ENCODE measurements at regions not wholly inside any gene's neighbourhood (a gene's known extent, or its start where the extent isn't known, plus 50 kb on each side); places are given as distances from the start of the nearest gene placed in this dataset.
"Not testable (repeated sequence)": the region's sequence is repeated elsewhere in the genome, so short reads cannot be mapped to it uniquely, and the experiment has no call there.

DNA sequence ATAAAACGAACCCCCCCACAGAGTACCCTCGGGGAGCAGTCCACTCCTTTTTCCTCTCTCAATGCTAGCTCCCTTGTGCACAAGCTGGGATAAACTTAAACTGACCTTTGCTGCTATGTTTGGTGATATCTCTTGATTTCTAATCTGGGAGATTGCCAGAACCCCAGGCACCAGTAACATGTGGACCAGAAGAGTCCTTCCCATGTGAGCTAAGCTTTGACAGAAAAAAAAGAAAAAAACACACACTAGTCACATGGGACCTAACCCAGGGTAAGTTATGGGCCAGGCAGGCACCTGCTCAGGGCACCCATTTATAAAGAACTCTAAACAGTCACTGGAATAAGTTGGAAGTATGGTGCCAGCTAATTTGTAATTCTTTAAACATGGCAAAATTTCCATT is 242.6 kb downstream of the EN1 start:
- no peak for DNase-seq

DNA sequence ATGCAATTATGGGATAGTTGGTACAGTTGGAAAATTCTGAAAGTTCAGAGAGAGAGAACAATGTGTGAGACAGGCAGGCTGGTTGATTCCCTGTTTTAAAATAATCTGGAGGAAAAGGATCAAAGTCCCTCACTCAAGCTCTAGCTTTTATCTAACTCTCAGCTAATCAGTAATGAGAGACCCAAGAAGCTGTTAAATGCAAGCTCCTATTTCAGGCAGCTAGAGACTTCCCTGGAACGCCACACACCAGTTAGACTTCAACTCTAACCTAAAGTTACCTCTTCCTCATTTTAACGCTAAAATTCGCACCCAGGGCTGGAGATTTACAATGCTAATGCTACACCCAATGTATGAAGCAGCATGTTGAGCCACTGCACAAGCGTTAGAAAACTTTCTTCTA is 243.1 kb downstream of the EN1 start:
- DNase-seq: no peak

DNA sequence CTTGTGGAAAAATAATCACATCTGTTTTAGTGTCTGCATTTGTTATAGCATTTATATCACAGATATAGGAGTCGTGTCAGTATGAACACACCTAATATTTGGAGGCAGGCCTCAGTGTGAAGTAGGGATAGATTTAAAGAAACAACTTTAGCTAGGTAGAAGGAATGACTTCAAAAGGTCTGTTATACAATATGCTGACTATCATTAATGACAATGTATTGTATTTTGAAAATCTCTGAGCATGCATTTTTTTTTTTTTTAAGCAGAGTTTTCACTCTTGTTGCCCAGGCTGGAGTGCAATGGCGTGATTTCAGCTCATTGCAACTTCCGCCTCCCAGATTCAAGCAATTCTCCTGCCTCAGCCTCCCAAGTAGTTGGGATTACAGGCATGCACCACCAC is 248.3 kb downstream of the EN1 start:
- no peak for DNase-seq

DNA sequence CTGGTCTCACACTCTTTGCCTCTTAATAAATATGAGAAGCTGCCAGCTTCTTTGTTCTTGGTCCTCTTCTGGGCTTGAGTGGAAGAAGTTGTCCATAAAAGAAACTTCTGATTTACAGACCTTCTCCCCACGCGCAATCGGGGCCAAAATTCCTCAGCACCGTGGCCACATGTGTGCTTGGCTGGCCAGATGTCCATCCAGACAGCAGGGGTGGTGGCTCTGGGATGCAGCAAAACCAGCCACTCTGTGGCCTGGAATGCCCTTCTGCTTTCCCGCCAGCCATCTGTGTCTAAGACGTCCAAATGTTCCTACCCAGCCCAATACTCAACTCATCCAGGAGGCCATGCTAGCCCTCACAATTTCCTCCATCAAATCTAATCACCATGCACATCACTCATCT is 250.8 kb downstream of the EN1 start:
- DNase-seq: no peak

GRCh38 chr2:118593257-118593656 is 254.2 kb downstream of the EN1 start:
- DNase-seq: no peak

GRCh38 chr2:118591223-118591622 is 256.2 kb downstream of the EN1 start:
- DNase-seq: no peak

GRCh38 chr2:118589721-118590120 is 257.7 kb downstream of the EN1 start:
- no peak for DNase-seq

DNA sequence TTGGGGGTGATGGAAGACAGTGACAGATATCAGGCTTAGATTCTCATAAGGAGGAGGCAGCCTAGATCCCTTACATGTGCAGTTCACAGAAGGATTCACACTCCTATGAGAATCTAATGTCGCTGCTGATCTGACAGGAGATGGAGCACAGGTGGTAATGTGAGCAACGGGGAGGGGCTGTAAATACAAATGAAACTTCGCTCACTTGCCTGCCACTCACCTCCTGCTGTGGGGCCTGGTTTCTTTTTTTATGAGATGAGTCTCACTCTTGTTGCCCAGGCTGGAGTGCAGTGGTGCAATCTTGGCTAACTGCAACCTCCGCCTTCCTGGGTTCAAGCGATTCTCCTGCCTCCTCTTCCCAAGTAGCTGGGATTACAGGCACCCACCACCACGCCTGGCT is 258.6 kb downstream of the EN1 start:
- no peak for DNase-seq

DNA sequence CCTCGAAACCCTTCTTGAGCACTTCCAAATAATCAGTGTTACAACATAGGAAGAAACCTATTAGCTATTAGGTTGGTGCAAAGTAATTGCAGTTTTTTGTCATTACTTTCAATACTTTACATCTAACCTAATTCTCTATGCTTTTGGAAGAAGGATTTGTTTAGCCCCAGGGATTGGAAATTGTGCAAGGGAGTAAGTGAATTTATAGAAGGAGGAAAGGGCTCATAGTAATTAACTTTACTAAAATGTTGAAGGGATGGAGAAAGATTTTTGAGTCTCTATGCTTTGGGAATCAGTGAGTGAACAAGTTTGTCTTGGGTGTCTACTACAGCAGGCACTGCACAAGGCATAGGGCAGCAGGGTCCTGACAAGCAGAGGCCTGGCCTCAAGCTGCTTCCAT is 261.1 kb downstream of the EN1 start:
- DNase-seq: no peak

GRCh38 chr2:118584877-118585276 is 262.6 kb downstream of the EN1 start:
- no peak for DNase-seq

DNA sequence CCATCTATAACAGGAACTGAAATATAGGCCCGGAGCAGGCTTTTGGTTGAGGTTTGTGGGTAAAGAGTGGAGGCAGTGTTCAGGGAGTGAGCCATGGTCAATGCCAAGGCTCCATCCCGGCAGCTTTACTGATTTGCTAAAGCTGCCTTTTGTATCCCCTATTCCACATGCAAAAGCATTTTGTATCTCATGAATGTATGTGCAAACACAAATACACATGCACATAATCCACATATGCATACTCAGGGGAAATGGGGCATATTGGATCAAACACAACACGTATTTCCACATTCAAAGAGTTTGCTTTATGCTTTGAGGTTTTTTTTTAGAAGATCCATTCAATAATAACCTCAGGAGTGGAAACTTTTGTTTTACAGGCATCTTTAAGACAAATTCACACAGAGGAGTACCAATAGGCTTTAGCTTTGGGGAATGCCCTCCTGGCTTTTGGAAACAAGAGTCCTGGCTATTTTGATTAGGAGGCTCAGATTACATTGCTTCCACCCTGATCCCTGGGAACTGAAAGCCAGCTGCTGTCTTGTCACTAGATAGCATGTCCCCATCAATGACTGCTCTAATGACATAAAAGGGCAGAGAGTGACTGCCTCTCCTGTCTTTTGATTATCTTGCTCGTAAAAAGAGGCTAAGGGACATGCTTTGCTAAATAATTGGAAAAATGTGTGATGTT is 263.2 kb downstream of the EN1 start:
- DNase-seq: no peak

DNA sequence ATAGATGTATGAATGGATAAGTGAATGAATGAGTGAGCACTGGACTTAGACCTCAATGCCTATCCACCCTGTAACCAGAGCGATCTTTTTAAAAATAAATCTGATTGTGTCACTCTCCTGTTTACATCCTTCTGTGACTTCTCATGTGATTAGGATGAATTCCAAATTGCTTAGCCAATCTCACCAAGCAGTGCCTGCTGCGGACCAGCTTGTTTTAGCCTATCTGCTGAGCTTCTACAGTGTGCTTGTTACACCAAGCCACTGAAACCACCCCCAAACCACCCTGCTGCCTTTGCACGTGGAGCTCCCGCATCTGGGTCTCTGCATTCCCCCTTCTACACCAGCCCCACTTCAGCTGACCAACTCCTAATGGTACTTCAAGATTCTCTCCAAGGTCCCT is 265.4 kb downstream of the EN1 start:
- DNase-seq: no peak

- DNase-seq: no peak
Observed at GRCh38 chr2:118580651-118581050, 266.8 kb downstream of the EN1 start.

GRCh38 chr2:118580107-118580506 is 267.3 kb downstream of the EN1 start:
- DNase-seq: no peak

- no peak for DNase-seq
Observed at GRCh38 chr2:118577202-118577601, 270.2 kb downstream of the EN1 start.

DNA sequence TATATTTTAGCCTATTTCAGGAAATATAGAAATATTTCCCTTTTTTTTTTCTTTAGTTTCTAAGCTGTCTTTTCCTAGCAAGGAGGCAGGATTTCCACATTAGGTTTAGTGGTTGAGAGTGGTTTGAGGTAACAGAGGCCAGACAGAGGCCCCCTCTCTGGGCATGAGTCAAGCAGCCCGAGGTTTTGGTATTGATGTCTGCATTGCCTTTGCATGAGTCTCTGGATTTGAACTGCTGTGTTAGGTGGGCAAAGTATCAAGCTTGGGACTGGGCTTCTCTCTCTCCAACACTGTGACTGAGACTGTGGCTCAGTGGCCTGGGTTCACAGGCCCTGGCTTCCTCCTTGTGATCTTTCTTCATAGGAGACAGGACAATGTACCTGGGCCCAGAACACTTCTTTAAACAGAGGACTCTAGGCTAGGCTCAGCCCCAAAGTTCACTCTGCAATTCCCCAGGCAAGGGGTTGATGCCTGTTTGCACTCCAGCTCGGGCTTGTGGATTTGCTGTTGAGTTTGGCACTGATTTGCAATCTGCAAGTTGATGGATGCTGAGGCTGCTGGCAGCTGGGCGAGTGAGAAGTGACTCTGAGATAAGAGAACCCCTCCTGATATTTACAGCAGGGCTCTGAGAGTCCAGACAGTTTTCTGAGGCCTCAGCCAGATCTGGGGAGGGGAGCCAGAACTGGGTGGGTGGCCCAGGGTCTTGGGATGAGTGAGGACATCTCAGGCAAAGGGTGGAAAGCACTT is 271.2 kb downstream of the EN1 start:
- no peak for DNase-seq

DNA sequence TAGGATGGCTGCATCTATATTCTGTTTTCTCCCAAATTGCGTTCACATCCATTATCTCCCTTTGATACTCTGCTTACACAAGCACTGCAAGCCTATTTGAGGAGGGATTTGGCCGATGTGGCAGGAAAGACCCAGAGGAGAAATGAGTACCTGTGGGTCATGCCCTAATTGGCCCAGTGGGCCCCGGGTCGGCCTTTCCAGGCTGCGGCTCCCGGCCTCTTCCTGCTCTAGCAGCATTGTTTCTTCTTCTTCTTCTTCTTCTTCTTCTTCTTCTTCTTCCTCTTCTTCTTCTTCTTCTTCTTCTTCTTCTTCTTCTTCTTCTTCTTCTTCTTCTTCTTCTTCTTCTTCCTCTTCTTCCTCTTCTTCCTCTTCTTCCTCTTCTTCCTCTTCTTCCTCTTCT is 275.1 kb downstream of the EN1 start:
- not testable (repeated sequence) for DNase-seq

GRCh38 chr2:118569876-118570535 is 277.4 kb downstream of the EN1 start:
- DNase-seq: no peak

- DNase-seq: no peak
Observed at GRCh38 chr2:118568700-118569099, 278.7 kb downstream of the EN1 start.

GRCh38 chr2:118565786-118566540 is 281.5 kb downstream of the EN1 start:
- no peak for DNase-seq

- DNase-seq: no peak
Observed at GRCh38 chr2:118565301-118565700, 282.1 kb downstream of the EN1 start.

DNA sequence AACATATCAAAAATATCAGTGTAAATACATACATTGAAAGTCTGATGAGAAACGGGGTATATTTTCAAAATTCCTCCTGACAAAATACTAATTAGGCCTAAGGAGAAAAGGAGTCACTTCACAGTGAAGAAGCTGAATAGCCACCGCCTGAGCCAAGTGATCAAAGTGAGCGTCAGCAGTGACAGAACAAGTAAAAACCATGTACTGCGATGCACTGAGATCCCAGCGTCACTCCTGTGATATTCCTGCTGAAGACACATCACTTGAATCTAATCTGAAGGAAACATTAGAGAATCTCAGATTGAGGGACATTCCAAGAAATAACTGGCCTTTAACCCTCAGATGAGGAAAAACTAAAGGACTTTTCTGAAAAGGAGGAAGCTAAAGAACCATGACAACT is 285.3 kb downstream of the EN1 start:
- DNase-seq: no peak

DNA sequence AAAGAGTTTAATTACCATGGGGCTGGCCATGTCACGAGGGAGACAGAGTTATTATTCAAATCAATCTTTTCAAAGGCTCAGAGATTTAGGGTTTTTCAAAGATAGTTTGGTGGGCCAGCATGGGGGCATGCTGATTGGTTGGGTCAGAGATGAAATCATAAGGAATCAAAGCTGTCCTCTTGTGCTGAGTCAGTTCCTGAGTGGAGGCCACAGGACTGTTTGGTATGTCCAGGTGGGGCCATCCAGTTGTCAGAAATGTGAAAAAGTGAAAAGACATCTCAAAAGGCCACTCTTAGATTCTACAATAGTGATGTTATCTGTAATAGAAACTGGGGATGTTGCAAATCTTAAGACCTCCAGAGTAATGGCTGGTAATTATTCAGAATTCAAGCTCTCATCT is 288.6 kb downstream of the EN1 start:
- DNase-seq: no peak

DNA sequence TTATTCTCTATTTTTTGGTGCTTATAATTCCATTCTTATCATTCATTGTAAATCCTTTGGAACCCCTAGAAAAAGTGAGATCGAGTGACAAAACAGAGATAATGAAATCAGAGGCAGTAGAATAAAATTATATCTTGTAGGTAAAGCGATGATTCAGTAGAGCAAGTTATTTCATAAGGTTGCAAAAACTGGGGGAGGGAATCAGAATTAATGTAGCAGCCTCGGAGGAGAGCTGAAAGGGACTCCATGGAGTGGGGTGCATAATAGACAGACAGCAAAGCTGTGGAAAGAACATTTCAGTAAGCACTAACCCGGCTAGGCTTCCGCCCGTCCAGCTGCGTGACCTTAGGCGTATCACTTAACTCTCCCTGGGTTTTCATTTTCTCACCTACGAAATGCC is 289.7 kb downstream of the EN1 start:
- DNase-seq: no peak
